ENCODE measurements at regions not wholly inside any gene's neighbourhood (a gene's known extent, or its start where the extent isn't known, plus 50 kb on each side); places are given as distances from the start of the nearest gene placed in this dataset.

- TF ChIP-seq CTCF (IDR thresholded peaks at IDR 0.05) (no peak), POLR2A (IDR thresholded peaks at IDR 0.05) (no peak)
These were observed 515.2 kb downstream of the ZNF608 start for GRCh38 chr5:124231230-124231629.
